Mesenchymal stem cell (in vitro differentiated cells and primary cell): ENCODE measurements at regions not wholly inside any gene's neighbourhood (a gene's known extent, or its start where the extent isn't known, plus 50 kb on each side); places are given as distances from the start of the nearest gene placed in this dataset.

Source experiments
- DNase-seq: peaks from one replicate; pipeline ENCODE4 v3.0.0-alpha.2; 2013
- H2AFZ ChIP-seq: one replicate; pipeline ENCODE4 v1.6.1; 2013; ENCODE audit warnings: low read depth, mild to moderate bottlenecking, control low read depth, inconsistent platforms, low read length, moderate library complexity
- H2AK5ac ChIP-seq: 2 replicates; pipeline ENCODE4 v1.6.1; 2013; ENCODE audit warnings: low read length, moderate library complexity, mild to moderate bottlenecking, inconsistent platforms; ENCODE audit not compliant: severe bottlenecking
- H2BK120ac ChIP-seq: one replicate; pipeline ENCODE4 v1.6.1; 2013; ENCODE audit warnings: low read depth, mild to moderate bottlenecking, inconsistent platforms, low read length, moderate library complexity
- H2BK12ac ChIP-seq, 2 experiments: one replicate each; pipeline ENCODE4 v1.6.1; 2013; ENCODE audit warnings: inconsistent platforms in 2 of 2, low read length in 2 of 2, mild to moderate bottlenecking in 2 of 2, moderate library complexity in 2 of 2, control low read depth in 1 of 2
- H2BK15ac ChIP-seq: one replicate; pipeline ENCODE4 v1.6.1; 2013; ENCODE audit warnings: mild to moderate bottlenecking, low read depth, inconsistent platforms; ENCODE audit not compliant: poor library complexity, severe bottlenecking
- H2BK5ac ChIP-seq: 2 replicates; pipeline ENCODE4 v1.6.1; 2013; ENCODE audit warnings: low read depth, mild to moderate bottlenecking, low read length, control low read depth, inconsistent platforms; ENCODE audit not compliant: poor library complexity, severe bottlenecking
- H3K14ac ChIP-seq, 2 experiments: one replicate each; pipeline ENCODE4 v1.6.1; 2013; ENCODE audit warnings: inconsistent platforms in 2 of 2, low read length in 2 of 2, control low read depth in 1 of 2, mild to moderate bottlenecking in 1 of 2, moderate library complexity in 1 of 2
- H3K18ac ChIP-seq, 2 experiments: one replicate each; pipeline ENCODE4 v1.6.1; 2013; ENCODE audit warnings: inconsistent platforms in 2 of 2, low read length in 2 of 2, control low read depth in 1 of 2, low read depth in 1 of 2, mild to moderate bottlenecking in 1 of 2
- H3K23ac ChIP-seq, 2 experiments: one replicate each; pipeline ENCODE4 v1.6.1; 2013; ENCODE audit warnings: inconsistent platforms in 2 of 2, low read length in 2 of 2, mild to moderate bottlenecking in 2 of 2, moderate library complexity in 2 of 2, control low read depth in 1 of 2
- H3K27ac ChIP-seq: 2 replicates; pipeline ENCODE4 v1.5.1; 2013; ENCODE audit warnings: mild to moderate bottlenecking, moderate library complexity, low read length, control low read depth, inconsistent platforms; ENCODE audit not compliant: poor library complexity, severe bottlenecking
- H3K27me3 ChIP-seq, 2 experiments: 2 replicates each; pipeline versions ENCODE4 v1.6.1 to v1.7.0; 2013; ENCODE audit warnings: low read length in 2 of 2, mild to moderate bottlenecking in 2 of 2, moderate library complexity in 2 of 2, control low read depth in 1 of 2, inconsistent platforms in 1 of 2; ENCODE audit not compliant: control insufficient read depth in 1 of 2, insufficient read depth in 1 of 2
- H3K36me3 ChIP-seq, 2 experiments: 2 replicates each; pipeline versions ENCODE4 v1.6.1 to v1.7.0; 2013; ENCODE audit warnings: low read length in 2 of 2, control low read depth in 1 of 2, inconsistent platforms in 1 of 2, low read depth in 1 of 2, mild to moderate bottlenecking in 1 of 2; ENCODE audit not compliant: insufficient read depth in 2 of 2, control insufficient read depth in 1 of 2
- H3K4ac ChIP-seq, 2 experiments: one replicate each; pipeline ENCODE4 v1.6.1; 2013; ENCODE audit warnings: inconsistent platforms in 2 of 2, low read length in 2 of 2, mild to moderate bottlenecking in 2 of 2, moderate library complexity in 2 of 2, control low read depth in 1 of 2, low read depth in 1 of 2
- H3K4me1 ChIP-seq: 2 replicates; pipeline ENCODE4 v1.6.1; 2013; ENCODE audit warnings: low read depth, low read length, control low read depth; ENCODE audit not compliant: control insufficient read depth, insufficient read depth
- H3K4me2 ChIP-seq: 2 replicates; pipeline ENCODE4 v1.6.1; 2013; ENCODE audit warnings: low read length, mild to moderate bottlenecking, inconsistent platforms; ENCODE audit not compliant: poor library complexity, severe bottlenecking
- H3K4me3 ChIP-seq, 2 experiments: 2 replicates each; pipeline versions ENCODE4 v1.5.1 to v1.7.0; 2013; ENCODE audit warnings: low read length in 2 of 2, mild to moderate bottlenecking in 2 of 2, control low read depth in 1 of 2, low read depth in 1 of 2; ENCODE audit not compliant: insufficient read depth in 1 of 2
- H3K79me1 ChIP-seq: replicated peaks from 2 replicates; pipeline ENCODE4 v1.6.1; 2013; ENCODE audit warnings: mild to moderate bottlenecking, control low read depth, low read length, inconsistent platforms; ENCODE audit not compliant: poor library complexity, severe bottlenecking
- H3K9ac ChIP-seq: 2 replicates; pipeline ENCODE4 v1.7.0; 2013; ENCODE audit warnings: mild to moderate bottlenecking, low read length, moderate library complexity
- H3K9me3 ChIP-seq: 2 replicates; pipeline ENCODE4 v1.7.0; 2013; ENCODE audit warnings: mild to moderate bottlenecking, low read length; ENCODE audit not compliant: control insufficient read depth
- H4K8ac ChIP-seq: one replicate; pipeline ENCODE4 v1.6.1; 2013; ENCODE audit warnings: inconsistent platforms, mild to moderate bottlenecking, low read length, moderate library complexity
- H4K91ac ChIP-seq: one replicate; pipeline ENCODE4 v1.6.1; 2013; ENCODE audit warnings: mild to moderate bottlenecking, low read length, inconsistent platforms
- whole genome bisulfite sequencing: methylation state at CpG from one replicate; pipeline ENCODE4 v1.1.7; 2013; ENCODE audit warnings: mixed read lengths; 5-methylcytosine and 5-hydroxymethylcytosine counted together

DNA sequence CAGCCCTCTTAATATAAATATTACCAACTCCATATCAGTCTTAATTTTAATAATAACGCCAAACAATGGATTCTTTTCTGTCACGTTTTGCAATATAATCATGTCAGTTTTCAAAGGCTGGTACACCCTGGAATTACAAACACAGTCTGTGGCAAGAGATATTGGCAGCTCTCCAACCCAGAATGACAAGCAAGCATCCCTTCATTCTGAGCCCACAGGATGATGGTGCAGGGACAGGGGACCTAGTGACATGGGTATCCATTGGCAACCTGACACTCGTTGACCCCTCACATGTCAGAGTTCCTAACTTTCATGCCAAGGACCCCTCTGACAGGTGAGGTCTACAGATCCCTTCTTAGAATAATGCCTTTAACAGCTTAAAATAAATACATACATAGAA is 154.5 kb upstream of the TSC22D2 start:
- Histone ChIP-seq H3K18ac (no peak overlapping the region), H3K4ac (no peak overlapping the region), H2BK5ac (no peak overlapping the region), H4K91ac (peak overlapping the region; percentile 77), H3K4me3 (no peak overlapping the region), H3K14ac (no peak overlapping the region), H4K8ac (no peak overlapping the region), H2BK15ac (no peak overlapping the region), H2BK120ac (no peak overlapping the region), H3K9me3 (no peaks in the 10 kb centered on the region), H3K23ac (no peak overlapping the region), H2AK5ac (no peak overlapping the region), H3K4me2 (no peak overlapping the region), H3K27ac (no peak overlapping the region), H2BK12ac (peak overlapping the region in 1 of 2 experiments; percentile 38), H3K9ac (no peak overlapping the region), H3K79me1 (peaks cover 2% of the 10 kb centered on the region), H3K27me3 (no peaks in the 10 kb centered on the region), H3K4me1 (peaks cover 16% of the 10 kb centered on the region), H2AFZ (no peak overlapping the region), H3K36me3 (no peaks in the 10 kb centered on the region)
- peak; percentile 33 for DNase-seq
- WGBS: 76% methylated on average over 2 of the region's 3 CpGs

GRCh38 chr3:150252462-150252861 is 155.6 kb upstream of the TSC22D2 start:
- H2BK5ac ChIP-seq: no peak overlapping the region
- no peak overlapping the region for H3K4me2 ChIP-seq
- H3K27ac ChIP-seq: peak overlapping the region; percentile 75
- peak; percentile 96 for DNase-seq
- WGBS: no CpG with 5 or more reads among the region's 2 CpGs
- peaks cover 18% of the 10 kb centered on the region for H3K4me1 ChIP-seq
- H3K4me3 ChIP-seq: no peak overlapping the region
- H3K36me3 ChIP-seq: no peaks in the 10 kb centered on the region
- H2AFZ ChIP-seq: no peak overlapping the region
- no peaks in the 10 kb centered on the region for H3K9me3 ChIP-seq
- no peak overlapping the region for H2BK15ac ChIP-seq
- no peak overlapping the region for H4K91ac ChIP-seq
- peak overlapping the region; percentile 0 to 45 for H3K18ac ChIP-seq
- H3K14ac ChIP-seq: no peak overlapping the region
- H3K23ac ChIP-seq: no peak overlapping the region
- H2BK120ac ChIP-seq: no peak overlapping the region
- peaks cover 2% of the 10 kb centered on the region for H3K79me1 ChIP-seq
- H4K8ac ChIP-seq: no peak overlapping the region
- H3K4ac ChIP-seq: peak overlapping the region in 1 of 2 experiments; percentile 90
- peak overlapping the region; percentile 76 for H3K9ac ChIP-seq
- no peaks in the 10 kb centered on the region for H3K27me3 ChIP-seq
- H2BK12ac ChIP-seq: no peak overlapping the region
- H2AK5ac ChIP-seq: no peak overlapping the region

DNA sequence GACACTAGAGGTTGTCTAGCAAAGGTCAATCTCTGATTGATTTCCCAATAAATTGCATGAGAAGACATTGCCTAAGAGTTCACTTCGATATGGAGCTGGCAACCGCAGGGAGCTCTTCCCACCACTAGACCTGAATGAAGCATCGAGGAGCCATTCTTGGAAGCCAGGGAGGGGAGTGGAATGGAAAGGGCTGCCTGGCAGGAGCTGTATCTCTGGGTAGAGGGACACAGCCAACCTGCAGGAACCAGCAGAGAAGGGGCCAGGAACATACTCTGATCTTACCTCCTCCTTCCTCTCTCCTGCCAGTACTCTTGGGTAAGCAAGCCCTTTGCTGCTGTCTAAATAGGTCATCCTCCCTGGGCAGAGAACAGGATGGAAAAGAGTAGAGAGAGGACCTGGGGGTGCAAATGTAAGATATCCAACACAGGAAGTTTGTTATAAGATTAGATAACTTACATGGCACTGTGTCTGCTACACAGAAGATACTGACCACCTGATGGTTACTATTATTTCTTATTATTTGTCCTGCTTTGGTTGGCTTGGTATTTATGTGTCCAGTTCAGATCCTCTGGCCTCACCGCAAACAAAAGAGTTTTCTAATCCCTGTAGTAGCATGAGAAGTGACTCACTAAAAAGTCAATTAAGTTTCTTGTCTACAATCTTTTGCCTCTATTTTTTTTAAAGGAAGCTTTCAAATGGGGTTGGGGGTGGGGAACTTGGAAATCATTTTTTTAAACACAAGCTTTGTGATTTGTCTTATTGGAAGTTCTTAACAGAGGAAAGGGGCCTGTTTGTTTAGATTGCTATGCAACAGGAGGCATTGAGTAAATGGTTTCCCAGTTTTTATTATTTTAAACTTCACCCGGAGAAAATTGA is 156.7 kb upstream of the TSC22D2 start:
- Histone ChIP-seq H3K79me1 (peaks cover 2% of the 10 kb centered on the region), H3K36me3 (no peaks in the 10 kb centered on the region), H3K9me3 (no peaks in the 10 kb centered on the region), H2AFZ (no peak overlapping the region), H3K27me3 (no peaks in the 10 kb centered on the region), H3K14ac (peak overlapping the region in 1 of 2 experiments; percentile 92), H2BK15ac (peak overlapping the region; percentile 70), H3K9ac (peak overlapping the region; percentile 76), H3K4me1 (peaks cover 19% of the 10 kb centered on the region), H3K4me3 (peak overlapping the region in 1 of 2 experiments; percentile 42), H2BK120ac (peak overlapping the region; percentile 89), H3K18ac (peak overlapping the region; percentile 89 to 91), H3K4ac (peak overlapping the region; percentile 66 to 95), H4K8ac (peak overlapping the region; percentile 92), H3K4me2 (no peak overlapping the region), H2AK5ac (peak overlapping the region; percentile 81), H4K91ac (peak overlapping the region; percentile 96), H2BK12ac (peak overlapping the region; percentile 84 to 96), H3K23ac (peak overlapping the region in 1 of 2 experiments; percentile 3), H2BK5ac (peak overlapping the region; percentile 39), H3K27ac (peak overlapping the region; percentile 65)
- 83% methylated on average over 3 of the region's 5 CpGs for WGBS
- peak; percentile 88 for DNase-seq

- Histone ChIP-seq H3K18ac (peak overlapping the region; percentile 78 to 79), H4K91ac (peak overlapping the region; percentile 18), H3K4me1 (peaks cover 14% of the 10 kb centered on the region), H2BK5ac (peak overlapping the region; percentile 22), H2BK12ac (peak overlapping the region; percentile 69 to 97), H3K27ac (peak overlapping the region; percentile 95), H3K36me3 (no peaks in the 10 kb centered on the region), H3K4ac (peak overlapping the region; percentile 5 to 79), H2BK15ac (peak overlapping the region; percentile 8), H2AK5ac (peak overlapping the region; percentile 79), H3K9me3 (no peaks in the 10 kb centered on the region), H2AFZ (no peak overlapping the region), H3K9ac (no peak overlapping the region), H3K23ac (no peak overlapping the region), H4K8ac (peak overlapping the region; percentile 70), H3K79me1 (peaks cover 2% of the 10 kb centered on the region), H2BK120ac (peak overlapping the region; percentile 82), H3K27me3 (no peaks in the 10 kb centered on the region), H3K4me2 (no peak overlapping the region), H3K4me3 (no peak overlapping the region), H3K14ac (no peak overlapping the region)
- no peak for DNase-seq
- WGBS: 81% methylated on average over 7 of the region's 7 CpGs
Measured at GRCh38 chr3:150249779-150250470, 158.2 kb upstream of the TSC22D2 start.
